ENCODE measurements at regions not wholly inside any gene's neighbourhood (a gene's known extent, or its start where the extent isn't known, plus 50 kb on each side); places are given as distances from the start of the nearest gene placed in this dataset.

DNA sequence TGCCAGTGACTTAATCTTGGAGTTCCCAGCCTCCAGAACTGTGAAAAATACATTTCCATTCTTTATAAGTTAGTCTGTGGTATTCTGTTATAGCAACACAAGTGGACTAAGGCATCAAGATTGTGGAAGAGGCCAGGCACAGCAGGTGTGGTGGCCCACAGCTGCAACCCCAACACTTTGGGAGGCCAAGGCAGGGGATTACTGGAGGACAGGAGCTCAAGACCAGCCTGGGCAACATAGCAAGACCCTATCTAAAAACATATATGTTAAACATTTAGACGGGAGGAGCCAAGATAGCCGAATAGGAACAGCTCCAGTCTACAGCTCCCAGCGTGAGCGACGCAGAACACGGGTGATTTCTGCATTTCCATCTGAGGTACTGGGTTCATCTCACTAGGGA is 310.4 kb downstream of the FOXO1 start:
- TF ChIP-seq, protein P1, sequence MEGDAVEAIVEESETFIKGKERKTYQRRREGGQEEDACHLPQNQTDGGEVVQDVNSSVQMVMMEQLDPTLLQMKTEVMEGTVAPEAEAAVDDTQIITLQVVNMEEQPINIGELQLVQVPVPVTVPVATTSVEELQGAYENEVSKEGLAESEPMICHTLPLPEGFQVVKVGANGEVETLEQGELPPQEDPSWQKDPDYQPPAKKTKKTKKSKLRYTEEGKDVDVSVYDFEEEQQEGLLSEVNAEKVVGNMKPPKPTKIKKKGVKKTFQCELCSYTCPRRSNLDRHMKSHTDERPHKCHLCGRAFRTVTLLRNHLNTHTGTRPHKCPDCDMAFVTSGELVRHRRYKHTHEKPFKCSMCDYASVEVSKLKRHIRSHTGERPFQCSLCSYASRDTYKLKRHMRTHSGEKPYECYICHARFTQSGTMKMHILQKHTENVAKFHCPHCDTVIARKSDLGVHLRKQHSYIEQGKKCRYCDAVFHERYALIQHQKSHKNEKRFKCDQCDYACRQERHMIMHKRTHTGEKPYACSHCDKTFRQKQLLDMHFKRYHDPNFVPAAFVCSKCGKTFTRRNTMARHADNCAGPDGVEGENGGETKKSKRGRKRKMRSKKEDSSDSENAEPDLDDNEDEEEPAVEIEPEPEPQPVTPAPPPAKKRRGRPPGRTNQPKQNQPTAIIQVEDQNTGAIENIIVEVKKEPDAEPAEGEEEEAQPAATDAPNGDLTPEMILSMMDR (IDR thresholded peaks at IDR 0.05; ENCODE audit: low read depth, low read length, poor library complexity, severe bottlenecking) = no peak
- no peak for TF ChIP-seq EZH2phosphoT487 (IDR thresholded peaks at IDR 0.05; ENCODE audit: borderline replicate concordance, low read length)
